Stomach (tissue), 4 donors: ENCODE measurements at regions not wholly inside any gene's neighbourhood (a gene's known extent, or its start where the extent isn't known, plus 50 kb on each side); places are given as distances from the start of the nearest gene placed in this dataset.

Source experiments
- EP300 ChIP-seq: sonication (generic); formaldehyde crosslinking; IDR thresholded peaks from one replicate; pipeline ENCODE4 v1.6.1; 2017; ENCODE audit warnings: antibody characterized with exemption
- TF ChIP-seq, protein P1 (sequence below), 7 experiments: fragments of 450-650 bp in 4 of 7; fragments of 200-600 bp in 3 of 7; sonication (generic) in 3 of 7; IDR thresholded peaks; one replicate each; pipeline ENCODE4 v1.5.1; 2016 to 2019; ENCODE audit warnings: antibody characterized with exemption in 7 of 7, control low read depth in 2 of 7, mild to moderate bottlenecking in 1 of 7

DNA sequence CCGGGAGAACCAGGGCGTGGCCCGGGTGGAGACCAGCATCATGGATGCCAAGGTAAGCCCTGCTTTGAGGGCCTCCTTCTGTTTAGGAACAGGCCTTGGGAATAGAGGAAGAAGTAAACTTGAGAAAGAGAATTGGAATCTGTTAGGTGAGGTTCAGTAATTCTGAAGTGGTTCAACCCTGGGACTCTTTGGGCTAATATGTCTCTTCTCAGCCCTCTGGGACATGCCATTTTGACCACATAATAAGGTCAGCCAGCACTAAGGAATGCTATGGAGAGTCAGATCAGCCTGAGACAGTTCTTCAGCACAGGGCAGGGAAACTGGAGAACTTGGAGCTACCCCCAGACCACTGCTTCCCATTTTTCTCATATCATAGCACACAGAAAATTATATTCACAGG, 63.3 kb upstream of the PRPS1 start:
- TF ChIP-seq, protein P1, sequence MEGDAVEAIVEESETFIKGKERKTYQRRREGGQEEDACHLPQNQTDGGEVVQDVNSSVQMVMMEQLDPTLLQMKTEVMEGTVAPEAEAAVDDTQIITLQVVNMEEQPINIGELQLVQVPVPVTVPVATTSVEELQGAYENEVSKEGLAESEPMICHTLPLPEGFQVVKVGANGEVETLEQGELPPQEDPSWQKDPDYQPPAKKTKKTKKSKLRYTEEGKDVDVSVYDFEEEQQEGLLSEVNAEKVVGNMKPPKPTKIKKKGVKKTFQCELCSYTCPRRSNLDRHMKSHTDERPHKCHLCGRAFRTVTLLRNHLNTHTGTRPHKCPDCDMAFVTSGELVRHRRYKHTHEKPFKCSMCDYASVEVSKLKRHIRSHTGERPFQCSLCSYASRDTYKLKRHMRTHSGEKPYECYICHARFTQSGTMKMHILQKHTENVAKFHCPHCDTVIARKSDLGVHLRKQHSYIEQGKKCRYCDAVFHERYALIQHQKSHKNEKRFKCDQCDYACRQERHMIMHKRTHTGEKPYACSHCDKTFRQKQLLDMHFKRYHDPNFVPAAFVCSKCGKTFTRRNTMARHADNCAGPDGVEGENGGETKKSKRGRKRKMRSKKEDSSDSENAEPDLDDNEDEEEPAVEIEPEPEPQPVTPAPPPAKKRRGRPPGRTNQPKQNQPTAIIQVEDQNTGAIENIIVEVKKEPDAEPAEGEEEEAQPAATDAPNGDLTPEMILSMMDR (IDR thresholded peaks at IDR 0.05) = no peak
- TF ChIP-seq EP300 = no peak
